ENCODE measurements at regions not wholly inside any gene's neighbourhood (a gene's known extent, or its start where the extent isn't known, plus 50 kb on each side); places are given as distances from the start of the nearest gene placed in this dataset.
A peak's percentile ranks its signal among the peaks of the same experiment; 100 is the strongest.

DNA sequence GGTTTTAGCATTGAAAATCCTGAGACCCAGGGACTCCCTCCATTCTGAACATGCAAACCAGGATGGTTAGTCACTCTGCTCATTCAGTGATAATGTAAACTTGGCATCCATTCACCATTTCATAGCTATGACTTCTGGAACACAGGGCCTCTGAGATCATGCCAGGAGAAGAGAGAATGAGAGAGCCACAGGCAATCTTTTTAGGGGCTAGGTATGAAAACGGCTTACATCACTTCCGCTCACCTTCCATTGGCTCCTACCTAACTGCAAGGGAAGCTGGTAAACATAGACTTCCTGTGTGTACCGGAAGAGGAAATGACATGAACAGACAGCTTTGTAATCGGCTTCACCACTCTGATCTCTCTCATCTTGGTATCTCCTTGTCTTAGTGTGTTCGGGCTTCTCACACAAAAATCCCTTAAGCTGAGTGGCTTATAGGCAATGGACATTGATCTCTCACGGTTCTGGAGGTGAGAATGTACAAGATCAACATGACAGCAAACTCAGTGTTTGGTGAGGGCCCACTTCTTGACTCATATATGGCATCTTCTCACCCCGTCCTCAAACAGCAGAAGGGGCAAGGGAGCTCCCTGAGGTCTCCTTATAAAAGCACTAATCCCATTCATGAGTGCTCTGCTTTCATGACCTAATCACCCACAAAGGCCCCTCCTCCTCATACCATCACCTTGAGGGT is 465.9 kb upstream of the TBX3 start:
- DNase-seq, result peak; percentile 88

DNA sequence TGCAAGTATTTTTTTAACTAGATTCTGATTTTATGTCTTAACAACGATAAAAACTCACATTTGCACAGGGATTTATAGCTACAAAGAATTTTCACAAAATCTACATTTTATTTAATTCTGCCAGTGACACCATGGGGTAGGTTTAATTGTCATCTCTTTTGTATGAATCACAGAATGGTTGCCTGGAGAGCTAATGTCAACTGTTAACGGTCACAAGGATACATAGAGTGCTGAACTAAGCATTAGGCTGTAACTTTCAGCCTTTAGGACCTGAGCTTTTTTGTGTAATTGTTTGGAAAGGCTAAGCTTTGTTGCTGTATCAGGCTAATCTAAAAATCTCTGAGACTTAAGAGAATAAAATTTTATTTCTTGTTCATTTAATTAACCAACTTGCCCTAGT is 465.3 kb upstream of the TBX3 start:
- DNase-seq, result peak; percentile 38

DNA sequence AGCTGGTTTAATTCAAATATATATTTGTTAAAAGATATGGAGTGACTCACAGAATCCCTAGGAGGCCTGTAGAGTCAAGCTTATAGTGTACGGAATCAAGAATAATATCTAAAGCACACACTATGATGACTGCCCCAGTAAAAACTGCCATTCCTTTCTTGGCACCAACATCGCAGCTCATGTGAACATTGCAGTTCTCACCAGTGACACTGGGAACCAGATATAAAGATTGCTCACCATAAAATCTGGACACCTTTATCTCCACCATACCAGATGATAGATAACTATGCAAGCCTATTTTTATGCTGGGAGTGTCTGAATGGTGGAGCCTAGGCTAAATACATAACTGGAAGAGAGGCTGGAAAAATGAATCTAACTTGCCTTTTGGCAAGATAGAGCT is 463.9 kb upstream of the TBX3 start:
- no peak for DNase-seq

DNA sequence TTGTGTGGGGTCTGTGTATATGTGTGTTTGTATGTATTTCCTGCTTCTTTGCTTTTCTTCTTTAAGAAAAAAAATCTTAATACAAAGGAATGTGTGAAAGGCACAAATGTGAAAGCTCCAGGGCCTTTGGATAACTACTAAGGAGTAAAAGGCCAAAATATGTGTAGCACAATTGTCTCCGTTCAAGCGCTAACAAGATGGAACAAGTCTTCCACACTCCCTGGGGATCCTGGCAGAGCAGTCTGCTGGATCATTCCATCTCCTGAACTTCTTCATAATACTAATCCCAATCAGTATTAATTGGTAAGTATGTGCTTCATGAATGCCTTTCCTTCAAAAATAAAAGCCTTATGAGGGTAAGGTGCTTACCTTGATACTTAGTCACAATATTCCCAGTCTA is 462.5 kb upstream of the TBX3 start:
- DNase-seq, result no peak

DNA sequence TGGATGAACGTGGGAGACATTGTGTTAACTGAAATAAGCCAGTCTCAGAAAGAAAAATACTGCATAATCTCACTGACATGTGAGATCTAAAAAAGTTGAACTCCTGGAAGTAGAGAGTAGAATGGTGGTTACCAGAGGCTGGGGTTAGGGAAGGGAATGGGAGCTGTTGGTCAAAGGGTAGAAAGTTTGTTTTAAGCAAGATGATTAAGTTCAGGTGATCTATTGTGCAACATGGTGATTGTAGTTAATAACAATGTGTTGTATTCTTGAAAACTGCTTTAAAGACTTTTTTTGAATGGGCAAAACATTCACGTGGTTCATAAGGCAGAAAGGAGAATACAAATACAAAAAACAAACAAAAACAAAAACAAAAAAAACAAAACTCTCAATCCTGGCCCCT is 460.4 kb upstream of the TBX3 start:
- no peak for DNase-seq

DNA sequence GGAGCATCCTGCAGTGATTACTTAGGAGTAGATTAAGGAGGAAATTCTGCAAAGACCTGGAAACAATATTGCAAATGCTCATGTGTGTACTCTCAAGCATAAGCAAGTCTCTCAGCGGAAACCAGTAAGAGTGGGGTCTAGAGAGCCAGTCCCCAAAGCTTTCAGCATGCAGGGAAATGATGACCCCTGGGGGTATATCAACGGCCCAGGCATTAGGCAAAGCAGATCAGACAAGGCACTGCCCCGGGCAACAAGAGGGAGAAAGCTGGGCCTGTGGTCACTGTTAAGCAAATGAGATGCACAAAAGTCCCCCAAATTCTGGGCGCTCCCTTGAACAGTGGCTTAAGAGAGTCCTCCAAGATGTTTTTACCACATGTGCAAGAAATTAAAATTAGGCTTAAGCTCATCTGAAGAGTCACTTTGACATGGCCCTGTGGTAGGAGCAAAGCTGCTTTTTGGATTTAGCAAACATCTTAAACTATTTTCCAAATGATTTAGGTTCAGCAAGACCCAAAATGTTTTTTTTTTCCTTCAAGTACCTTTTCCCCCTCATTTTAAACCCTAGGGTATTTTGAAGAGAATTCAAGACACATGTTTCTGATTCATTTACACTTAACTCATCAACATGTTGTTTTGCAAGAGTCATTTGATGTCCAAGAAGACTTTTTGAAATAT is 457.1 kb upstream of the TBX3 start:
- DNase-seq, result no peak

DNA sequence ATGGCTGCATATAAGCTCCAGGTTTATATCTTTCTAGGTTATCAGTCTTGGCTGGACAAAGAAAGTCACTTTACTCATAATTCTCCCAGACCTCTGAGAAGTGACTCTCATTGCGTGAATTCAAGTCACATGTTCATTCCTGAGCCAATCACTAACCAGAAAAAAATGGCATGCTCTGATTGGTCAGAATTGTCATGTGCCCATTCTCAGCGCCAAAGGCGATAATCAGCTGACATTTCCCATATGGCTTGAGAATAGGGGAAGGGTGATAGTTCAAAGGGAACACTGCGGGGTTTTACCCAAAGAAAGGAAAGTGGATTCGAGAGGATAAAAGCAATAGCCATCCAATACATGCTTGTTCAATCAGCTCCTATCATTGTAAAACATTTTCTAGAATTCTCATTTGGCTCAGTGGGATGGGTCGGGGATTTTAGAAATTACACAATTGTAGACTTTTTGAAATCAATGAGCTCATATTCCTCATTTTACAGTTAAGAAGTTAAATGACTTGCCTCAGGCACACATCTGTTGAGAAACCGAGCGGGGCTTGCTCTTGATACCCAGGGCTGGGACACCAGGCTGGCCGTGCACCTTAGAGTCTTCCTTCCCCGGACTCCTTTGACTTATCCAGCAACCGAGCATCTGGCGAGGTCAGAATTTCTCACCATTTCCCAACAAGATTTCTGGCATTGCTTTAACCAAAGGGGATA is 454.0 kb upstream of the TBX3 start:
- DNase-seq, result no peak

DNA sequence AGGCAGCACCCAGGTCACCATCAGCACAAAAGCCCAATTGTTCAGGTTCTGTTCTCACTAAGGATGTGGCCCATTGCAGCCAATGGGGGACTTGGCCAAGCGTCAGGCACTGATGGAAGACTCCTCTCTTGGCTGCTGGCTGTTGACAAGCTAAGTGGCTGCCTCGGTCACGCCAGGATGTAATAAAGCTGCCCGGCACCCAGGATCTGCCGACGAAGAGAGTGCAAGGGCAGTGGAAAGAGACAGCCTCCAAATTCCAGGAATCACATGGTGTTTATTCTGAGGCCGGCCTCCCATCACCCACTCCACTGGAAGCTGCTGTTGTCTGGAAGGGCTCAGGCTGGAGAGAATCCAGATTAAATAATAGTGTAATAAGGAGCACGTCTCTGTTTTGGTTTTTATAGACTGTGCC is 451.8 kb upstream of the TBX3 start:
- no peak for DNase-seq

DNA sequence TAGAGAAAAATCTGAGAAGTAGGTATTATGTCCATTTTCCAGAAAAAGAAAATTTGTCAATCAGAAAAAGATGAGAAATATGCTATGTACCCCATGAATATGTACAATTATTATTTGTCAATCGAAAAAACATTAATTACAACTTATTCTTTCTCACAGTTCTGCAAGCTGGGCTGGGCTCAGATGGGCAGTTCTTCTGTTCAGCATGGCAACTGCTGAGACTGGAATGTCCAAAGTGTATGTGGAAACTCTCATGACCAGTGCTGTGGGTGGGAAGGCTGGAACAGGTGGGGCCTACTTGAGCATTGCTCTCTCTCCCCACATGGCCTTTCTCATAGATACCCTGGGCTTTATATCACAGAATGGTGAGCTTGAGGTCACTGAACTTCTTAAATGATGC is 450.3 kb upstream of the TBX3 start:
- DNase-seq, result no peak

DNA sequence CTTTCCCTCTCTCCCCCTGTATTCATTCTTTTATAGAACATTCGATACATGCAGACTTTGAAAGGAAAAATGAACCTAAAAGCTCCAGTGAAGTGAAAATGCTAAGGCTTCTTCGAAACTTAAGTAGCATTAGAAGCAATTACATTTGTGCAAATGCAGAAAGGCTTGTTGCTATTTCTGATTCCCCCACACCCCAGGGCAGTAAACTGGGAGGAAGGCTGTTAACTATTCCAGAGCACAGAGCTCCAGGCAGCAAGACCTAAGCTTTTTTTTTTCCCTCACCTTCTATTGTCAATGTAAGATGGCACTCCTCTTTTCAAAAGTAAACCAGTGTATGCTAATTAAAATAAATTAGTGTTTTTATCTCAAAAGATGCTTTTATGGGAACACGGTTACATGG is 448.9 kb upstream of the TBX3 start:
- no peak for DNase-seq

DNA sequence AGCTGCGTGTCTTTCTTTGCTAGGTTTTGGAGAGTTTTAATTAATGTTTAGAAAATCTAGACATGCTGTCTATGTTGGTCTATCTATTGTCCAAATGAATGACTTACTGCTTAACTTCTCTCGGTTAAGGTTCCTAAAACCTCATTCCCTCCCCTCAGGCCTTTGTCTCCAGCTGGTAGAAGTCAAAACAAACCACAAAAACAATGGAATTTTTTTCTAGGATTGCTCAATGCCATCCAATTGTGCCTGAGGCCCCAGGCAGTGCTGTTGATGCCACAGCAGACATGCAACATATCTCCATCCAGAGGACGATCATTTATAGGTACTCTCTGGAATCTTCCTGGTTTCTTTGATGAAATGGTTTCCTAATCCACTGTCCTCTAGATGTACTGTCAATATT is 448.2 kb upstream of the TBX3 start:
- DNase-seq, result no peak

DNA sequence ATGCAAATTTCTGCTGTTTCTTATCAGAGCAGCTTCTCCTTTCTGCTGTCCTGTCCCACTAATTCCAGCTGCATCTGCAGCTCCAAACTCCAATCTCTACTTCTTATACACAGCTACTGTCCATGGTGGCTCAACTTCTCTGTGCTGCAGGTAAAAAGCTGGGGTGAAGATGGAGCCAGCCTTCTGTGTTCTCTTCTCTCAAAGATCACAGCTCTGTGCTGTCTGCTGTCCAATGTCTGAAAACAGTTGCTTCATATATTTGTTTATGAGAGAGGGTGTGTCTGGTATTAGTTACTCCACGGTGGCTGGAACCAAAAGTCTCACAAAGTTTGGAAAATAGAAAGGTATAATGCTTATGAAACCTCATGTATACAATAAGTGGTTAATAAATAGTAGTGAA is 445.8 kb upstream of the TBX3 start:
- DNase-seq, result no peak

DNA sequence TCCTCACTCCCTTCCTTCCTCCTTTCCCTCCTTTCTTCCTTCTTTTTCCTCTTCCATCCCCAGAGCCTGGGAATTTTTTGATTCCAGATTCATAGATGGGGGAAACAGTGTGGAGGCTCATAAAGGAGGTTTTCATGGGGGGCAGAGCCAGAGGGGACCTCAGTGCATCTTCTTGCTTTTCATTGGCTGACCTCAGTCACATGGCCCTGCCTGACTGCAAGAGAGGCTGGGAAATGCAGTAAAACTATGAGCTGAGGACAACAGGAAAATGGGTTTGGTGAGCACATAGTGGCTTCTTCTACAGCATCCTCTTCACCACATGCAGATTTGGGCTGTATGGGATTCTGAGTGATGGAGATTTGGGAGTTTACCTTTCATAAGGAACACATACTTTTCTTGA is 437.1 kb upstream of the TBX3 start:
- DNase-seq, result no peak

DNA sequence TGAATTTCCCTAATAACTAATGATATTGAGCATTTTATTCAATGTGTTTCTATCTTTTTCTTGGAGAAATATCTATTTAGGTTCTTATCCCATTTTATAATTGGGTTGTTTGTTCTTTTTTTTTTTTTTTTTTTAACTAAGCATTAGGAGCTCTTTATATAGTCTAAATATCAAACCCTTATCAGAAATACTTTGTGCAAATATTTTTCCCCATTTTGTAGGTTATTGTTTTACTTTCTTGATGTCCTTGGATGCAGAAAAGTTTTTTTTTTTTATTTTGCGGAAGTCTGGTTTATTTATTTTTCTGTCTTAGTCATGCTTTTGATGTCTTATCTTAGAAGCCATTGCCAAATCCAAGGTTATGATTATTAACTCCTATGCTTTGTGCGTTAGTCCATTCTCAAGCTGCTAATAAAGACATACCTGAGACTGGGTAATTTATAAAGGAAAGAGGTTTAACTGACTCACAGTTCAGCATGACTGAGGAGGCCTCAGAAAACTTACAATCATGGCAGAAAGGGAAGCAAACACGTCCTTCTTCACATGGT is 434.3 kb upstream of the TBX3 start:
- DNase-seq, result no peak

DNA sequence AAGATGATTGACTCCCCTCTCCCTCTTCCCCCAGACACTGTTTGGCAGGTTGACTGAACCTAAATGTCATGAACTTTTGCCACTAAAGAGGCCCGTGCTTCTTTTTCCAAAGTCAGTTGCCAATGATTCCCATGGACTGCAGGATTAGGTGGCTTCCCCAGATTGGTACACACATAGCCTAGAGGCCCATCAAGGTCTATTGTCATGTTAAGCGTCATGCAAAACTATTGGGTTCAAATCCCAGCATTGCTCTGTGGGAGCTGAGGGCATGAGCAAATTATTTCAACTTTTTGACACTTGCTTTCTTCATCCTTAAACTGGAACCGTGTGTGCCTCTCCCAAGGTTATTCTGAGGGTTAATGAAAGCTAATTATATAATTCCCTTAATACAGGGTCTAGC is 430.2 kb upstream of the TBX3 start:
- DNase-seq, result no peak

DNA sequence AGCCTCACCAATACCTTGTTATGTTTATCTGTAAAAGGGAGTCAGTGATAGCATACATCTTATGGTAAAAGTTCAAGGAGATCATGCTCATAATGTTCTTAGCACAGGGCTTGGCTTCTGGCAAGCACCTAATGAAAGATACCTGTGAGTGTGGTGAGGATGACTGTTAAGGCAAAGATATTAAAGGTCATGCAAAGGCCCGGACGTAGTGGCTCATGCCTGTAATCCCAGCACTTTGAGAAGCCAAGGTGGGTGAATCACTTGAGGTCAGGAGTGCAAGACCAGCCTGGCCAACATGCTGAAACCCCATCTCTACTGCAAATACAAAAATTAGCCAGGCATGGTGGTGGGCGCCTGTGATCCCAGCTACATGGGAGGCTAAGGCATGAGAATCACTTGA is 425.9 kb upstream of the TBX3 start:
- DNase-seq, result no peak

DNA sequence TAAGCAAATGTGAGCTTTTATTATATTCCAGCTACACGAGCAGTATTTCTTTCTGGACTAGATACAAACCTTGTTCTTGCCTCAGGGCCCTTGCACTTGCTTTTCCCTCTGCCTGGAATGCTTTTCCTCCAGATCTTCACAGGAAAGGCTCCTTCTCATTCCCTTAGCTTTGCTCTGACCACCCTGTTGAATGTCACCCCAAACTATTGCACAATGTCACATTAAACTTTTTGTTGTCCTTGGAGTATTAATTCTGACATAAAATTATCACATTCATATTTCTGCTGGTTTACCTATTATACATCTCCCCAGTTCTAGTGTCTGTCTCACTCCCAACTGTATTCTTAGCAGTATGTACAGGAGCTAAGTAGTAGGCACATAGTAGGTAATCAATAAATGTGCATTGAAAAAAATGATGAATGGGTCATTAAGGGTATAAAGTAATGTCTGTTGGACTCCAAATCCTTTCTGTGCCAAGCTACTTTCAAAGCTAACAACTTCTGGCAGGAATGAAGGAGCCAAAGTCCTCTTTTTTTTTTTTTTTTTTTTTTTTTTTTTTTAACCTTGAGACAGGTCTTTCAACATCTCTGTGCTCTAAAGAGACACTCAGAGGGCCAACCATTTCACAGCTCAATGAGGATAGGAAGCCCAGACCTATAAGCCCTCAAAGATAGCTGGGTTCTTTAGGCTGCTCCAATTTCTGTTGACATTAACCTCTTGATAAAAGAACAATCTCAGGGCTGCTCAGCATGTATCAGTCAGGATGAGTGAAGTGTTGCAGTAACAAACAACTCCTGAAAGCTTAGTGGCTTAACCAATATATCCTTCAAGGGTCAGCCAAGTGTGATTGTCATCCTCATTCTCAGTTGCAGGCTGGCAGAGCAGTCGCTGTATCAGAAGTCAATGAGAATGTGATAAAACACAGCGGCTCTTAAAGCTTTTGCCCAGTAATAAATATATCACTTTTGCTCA is 424.4 kb upstream of the TBX3 start:
- DNase-seq, result no peak

DNA sequence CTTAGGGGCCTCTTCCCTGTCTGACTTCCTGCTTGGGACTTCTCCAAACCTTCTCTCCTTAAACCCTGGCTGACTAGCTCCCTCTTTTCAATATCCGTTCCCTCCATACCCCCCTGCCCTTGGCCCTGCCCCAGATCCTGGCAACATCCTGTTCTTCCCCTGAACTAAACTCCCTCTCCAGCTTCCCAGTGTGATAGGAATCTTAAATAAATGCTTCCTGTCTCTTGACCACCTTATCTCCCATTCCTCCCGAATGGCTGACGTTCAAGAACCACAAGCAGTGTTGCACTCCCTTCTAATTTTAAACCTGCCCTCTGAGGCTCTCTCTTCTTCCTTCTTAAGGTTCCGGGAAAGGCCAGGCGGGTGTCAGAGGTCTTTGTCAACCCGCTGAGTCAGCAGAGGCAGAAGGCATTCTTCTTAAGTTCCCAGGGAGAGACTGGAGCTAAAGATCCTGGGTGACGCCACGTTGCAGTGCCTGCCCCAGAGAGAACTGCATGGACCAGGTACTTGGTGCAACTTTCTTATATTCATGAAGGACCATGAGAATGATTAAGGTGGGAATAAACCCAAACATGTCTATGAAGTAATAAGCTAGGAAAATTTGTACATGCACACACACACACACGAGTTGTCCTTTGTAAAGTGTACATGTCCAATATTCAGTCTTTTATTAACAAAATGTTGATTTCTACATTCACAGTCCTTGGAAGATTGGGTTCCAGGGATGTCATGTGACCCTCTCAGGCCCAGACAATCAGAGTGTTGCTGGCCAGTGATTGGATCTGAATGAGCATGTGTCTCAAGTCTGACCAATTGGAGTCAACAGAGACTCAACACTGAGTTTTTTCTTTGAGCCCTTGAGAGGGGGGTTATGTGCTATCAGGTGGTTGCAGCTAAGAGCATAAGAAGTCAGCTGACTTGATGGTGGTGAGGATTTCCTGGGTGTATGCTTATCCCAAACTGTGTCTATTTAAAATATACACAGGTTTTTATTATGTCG is 420.2 kb upstream of the TBX3 start:
- no peak for DNase-seq

DNA sequence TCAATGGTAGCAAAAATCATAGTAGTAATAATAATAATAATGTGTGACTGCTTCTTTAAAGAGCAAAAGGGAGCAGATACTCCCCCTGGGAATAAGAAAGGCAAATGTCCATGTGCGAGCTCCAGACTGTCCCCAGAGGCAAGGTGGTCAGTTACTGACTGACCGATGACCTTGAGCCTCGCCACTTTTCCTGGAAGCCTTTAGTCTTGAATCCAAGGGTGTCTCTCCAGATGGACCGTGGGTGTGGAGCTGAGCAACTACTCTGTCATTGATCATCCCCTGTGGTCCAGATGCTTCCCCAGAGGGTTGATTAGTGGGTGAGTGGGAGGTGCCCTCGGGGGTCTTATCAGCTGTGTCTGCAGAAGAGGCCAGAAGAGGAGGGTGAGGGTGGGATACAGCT is 418.5 kb upstream of the TBX3 start:
- DNase-seq, result no peak

DNA sequence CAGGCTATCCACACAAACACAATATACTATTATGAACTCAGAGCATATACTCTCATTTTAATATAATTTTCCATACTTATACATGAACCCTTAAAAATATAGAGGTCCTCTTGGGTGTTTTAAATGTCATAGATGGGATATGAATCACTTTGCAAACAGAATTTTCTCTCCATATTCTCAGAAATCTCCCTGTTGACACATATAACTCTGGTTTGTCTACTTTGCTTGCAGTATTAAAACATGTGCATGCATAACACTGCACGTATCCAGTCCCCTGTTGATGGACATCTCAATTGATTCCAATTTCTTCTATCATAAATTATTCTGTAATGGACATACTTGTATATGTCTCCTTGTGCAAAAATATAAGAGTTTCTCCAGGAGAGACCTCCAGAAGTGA is 417.5 kb upstream of the TBX3 start:
- DNase-seq, result no peak

DNA sequence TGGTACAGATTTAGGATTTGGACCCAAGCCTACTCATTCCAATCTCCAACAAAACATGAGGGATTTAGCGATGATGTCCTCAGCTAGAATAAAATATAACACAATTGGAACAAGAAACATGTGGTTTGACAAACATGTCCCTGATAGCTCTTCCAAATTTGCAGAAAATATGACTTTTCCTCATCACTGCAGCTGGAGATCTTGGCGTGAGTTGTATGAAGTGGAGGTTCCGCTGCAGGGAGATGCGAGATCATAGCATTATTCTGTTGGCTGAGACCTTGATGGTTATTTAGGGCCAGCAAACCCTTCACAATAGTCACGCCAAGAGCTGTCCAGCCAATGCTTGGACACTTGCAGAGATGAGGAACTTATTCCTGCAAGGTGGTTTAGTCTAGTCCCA is 413.4 kb upstream of the TBX3 start:
- DNase-seq, result no peak

Data from HCEC 1CT (cell line).